NCI-H524 (cell line): ENCODE measurements at regions not wholly inside any gene's neighbourhood (a gene's known extent, or its start where the extent isn't known, plus 50 kb on each side); places are given as distances from the start of the nearest gene placed in this dataset.

Experiments
- DNase-seq, 2 experiments: peaks; one replicate each; lab custom pipeline; 2025; lab: John Stamatoyannopoulos, UW

DNA sequence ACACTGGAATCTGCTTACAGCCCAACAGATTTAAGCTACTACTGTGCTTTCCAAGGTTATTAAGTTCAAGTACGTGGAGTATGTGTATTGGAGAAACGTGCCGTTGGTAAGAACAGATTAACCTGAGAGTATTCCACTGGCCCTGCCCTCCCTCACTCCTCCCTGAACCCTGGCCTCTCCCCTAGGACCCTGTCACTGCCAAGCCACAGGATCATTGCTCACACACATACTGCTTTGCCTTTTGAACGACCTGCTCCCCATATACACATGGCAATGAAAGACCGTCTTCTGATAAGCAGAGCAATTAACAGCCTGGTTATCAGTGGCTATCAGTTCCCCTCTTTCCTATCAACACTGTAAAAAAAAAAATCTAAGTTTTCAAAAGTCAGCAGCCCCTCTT lies 458.9 kb upstream of the DYNLRB2 start:
- no peak for DNase-seq

DNA sequence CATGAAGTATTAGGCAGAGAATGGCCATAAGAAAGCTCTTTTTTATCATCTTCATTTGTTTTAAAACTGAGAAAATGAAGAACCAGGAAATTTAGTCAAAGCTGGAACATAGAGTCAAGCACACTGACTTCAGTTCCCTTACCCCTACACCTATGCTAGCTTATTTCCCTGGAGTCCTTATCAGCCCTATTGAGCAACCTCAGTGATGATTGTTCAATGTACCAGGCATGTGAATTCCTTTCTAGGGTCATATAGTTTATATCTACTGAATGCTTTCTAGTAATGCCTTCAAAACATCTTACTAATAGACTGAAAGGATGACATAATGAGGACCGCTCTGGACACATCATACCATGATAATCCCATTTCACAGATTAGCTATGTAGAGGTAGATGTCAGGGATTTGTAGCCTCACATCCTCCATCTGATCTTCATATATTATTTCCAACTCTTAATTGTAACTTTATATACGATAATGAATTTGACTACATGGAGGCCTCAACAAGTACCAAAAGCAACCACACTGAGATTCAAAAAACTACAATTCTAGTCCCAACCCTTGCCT lies 460.4 kb upstream of the DYNLRB2 start:
- no peak for DNase-seq

DNA sequence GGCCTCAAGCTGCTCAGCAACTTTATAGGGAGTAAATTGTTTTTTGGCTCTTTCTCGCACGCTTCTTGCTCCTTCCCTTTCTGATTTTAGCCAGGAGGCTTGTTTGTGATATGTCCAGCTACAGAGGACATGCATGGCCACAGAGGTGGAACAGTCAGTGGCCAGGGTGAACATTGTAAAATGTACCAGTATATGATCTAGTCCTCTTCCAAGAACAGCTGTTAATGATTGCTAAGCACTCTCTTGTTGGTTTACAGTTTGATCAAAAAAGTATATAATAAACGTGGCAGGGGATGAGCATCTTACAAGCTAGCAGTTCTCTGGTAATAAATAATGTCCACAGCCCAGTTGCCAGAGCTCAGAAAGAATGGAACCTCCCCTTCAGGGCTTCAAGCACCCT lies 461.7 kb upstream of the DYNLRB2 start:
- no peak for DNase-seq

DNA sequence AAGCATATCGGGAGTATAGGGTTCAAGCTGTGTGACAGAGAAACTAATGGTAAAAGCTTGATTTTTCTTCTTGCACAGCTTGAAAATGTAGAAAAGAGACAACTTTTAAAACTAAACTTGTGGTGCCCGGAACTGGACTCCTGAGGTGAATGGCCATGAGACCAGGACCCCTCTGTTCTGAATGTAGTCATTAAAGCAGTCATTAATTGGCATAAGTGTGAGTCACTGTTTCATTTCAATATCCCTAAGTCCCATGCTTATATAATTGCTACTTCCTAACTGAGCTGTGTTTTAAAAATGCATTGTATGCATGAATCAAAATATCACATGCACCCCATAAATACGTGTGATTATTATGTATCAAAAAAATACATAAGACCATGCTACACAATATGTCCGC lies 463.1 kb upstream of the DYNLRB2 start:
- DNase-seq = no peak

DNA sequence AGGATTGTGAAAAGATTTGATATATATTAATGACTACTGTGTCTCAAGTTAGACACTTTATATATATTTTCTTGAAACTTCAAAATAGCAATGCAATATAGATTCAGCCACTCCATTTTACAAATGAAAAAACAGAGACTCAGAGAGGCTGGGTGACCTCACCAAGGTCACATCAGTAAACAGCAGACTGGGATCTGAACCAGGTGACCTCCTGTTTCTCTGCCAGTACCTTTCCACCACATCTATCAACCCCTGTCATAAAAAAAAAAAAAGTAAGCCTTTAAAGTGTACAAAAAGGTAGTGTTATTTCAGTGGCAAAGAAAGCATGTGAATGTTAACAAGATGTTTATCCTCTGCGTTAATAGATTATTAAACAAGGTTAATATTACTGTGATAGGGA lies 466.5 kb upstream of the DYNLRB2 start:
- DNase-seq = no peak

DNA sequence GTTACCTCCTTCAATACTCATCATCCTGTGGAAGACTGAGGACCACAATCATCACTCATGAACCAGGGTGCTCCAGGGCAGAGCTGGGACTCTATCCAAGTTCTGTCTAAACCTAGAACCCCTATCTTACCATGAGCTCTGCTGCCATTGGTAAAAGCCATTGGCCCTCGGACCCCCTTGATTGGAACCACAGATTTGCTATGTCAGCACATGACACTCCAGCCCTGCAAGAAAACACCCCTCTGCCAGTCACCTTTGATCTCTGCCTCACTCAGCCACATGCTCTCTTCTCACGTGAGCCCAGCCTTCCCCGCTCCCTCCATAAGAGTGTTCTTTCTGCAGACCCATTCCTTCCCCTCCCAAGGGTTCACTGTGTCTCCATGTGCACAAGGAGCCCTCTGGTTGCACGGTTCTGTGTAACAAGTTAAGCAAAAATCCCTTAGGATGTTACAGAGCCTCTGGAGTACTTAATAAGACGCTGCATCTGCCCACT lies 468.8 kb upstream of the DYNLRB2 start:
- no peak for DNase-seq

DNA sequence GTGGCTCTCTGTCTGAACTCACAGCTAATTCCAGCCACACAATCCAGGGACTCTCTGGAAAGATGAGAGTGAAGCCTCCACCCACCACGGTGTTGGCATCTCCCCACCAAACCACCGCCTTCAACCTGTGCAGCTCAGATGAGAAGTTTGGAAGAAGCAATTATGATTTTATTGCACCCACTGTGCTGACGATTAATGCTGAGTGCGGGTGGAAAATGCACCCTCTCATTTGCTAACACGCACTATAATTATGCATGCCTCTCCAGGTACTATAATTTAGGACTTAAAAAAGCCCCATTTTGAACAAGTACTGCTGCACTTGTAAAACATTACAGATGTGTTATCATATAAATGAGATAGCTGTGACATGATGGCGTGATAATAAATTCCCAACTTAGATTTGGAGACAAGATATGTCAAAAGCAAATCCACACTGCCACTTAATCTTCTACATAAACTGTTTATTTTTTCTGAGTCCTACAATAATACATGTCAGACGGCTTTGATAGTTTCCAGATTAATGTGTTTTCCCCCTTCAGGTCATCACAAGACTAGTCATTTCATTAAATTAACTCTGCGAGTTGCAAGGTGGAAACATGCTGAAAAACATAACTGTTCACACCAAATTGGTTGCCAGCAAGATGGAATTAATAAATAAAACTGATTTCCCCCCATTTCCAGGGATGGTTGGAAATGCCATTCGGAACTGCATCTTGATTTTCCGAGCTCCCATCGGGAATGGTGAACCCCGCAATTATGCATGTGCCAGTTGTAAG lies 466.5 kb upstream of the MAF start:
- no peak for DNase-seq

DNA sequence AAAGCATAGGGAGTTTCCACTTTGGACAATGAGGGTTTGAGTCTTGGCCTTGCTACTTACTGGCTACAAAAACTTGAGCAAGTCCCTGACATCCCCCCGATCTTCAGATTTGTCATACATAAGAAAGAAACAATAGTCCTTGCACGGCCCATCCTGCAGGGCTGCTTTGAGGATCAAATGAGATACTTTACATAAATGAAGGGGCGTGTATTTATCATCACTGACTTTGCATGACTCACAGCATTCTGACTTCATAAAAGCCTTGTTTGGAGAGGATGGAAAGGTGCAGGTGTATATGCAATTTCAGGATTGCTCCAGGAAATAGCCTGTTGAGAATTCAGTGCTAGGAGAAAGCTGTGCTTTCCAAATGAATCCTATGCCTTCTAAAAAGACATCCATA lies 465.0 kb upstream of the MAF start:
- no peak for DNase-seq

DNA sequence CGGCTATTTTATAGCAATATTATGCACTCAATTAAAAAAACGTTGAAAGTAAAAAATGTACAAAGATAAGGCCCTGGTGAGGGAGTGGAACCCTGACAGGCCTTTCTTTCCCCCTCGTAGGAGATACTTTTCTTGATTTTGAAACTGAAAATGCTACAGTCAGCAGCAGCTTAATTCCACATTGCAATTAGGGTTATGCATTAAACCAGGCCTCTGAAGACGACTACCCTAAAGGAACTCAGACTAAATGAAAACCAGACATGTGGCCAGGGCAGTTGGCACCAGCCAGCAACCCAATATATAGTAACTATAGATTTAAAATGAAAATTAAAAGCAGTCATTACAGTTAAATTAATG lies 463.2 kb upstream of the MAF start:
- no peak for DNase-seq

DNA sequence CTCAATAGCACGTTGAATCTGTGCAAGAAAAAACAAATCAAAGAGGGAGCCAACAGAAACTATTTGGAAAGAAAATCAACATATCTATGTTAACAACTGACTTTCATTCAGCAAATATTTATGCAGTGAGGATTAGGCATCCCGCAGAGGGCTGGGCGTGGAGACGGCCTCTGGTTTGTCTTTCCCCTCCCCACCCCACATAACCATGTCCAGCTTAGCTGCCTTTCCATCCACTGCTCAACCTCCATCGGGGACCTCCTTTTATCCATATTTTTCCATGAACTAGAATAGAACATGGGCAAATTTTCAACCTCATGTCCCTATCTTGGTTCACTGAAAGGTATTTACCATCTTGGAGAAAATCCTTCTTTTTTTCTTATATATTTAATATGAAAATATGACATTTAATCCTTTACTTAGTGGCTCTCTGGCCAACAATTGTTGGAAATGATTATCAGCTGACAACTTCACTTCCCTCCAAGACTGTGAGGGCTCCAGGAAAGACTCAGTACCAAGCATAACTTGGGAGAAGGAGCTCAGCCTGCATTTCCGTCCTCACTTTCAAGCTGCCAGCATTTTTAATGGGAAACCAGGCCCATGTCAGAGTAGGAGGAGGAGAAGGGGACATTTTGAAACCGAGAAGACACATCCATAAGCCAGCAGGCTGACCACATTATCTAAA lies 462.6 kb upstream of the MAF start:
- no peak for DNase-seq

DNA sequence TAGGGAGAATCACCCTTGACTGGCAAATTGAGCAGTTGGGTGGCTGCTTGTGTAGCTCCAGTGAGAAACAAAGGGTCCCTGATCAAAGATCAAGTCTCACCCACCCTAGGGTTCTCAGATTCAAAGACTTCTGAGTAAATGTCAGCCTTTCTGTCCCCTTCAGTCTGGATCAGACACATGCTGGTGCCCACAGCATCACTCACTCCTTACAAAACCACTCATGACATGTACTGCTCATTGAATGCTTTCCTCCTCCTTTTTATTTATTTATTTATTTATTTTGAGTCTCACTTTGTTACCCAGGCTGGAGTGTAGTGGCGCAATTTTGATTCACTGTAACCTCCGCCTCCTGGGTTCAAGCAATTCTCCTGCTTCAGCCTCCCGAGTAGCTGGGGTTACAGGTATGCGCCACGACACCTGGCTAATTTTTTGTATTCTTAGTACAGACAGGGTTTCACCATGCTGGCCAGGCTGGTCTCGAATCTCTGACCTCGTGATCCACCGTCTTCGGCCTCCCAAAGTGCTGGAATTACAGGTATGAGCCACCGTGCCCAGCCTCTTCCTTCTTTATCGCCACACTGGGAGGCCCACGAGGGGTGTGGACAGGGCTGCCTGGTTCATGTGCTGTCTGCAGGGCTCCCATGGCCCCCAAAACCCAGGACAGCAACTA lies 462.0 kb upstream of the MAF start:
- DNase-seq = no peak

DNA sequence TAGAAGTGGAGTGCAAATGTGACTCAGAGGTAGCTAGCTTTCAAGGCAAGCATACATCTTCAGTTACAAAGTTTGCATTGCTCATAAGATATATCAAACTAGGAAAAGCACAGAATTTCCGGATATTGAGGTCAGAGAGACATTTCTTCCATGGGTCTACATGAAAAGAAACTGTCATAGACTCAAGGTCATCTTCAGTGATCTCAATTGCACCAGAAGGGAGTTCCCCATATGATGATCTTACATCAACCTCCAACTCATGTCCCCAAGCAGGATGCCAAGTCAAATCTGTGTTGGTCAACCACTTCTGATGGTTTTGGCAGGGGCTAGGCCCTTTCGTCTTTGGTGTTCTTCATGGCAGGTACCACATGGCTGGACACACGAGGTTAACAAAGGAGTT lies 459.9 kb upstream of the MAF start:
- DNase-seq = no peak

DNA sequence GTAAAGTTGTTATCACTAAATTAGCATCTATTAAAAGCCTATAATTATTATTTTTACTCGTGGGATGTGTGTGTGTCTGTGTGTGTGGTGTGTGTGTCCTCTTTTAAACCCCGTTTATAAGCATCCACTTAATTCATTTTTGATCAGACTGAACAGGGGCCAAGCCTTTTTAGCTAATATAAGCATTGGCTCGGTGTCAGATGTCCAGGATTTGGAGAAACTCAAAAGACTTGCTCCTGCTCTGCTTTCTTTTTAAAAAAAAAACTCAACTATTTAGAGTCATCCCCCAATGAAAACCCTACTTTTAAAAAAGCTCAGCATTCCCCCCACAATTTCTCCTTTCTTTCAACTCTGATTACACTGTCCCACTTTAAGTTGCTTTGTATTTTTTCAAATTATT lies 459.3 kb upstream of the MAF start:
- no peak for DNase-seq

DNA sequence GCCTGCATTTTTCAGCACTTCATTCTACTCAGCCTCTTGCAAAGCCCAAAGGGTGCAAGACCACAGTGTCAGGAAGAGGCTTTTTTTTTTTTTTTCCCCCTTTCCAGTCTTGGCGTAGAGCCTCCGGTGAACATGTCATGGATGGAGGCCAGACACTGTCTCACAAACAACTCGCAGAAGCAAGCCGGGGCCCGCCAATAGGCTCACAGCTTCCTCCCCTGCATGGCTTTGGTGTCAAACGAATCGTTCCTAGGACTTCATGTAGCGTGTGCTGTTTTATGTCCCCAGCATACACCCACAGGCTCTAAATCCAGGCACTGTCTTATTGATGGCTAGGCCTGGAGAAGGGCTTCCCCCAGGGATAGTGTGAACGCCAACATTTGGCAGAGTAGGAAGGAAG lies 457.7 kb upstream of the MAF start:
- no peak for DNase-seq

DNA sequence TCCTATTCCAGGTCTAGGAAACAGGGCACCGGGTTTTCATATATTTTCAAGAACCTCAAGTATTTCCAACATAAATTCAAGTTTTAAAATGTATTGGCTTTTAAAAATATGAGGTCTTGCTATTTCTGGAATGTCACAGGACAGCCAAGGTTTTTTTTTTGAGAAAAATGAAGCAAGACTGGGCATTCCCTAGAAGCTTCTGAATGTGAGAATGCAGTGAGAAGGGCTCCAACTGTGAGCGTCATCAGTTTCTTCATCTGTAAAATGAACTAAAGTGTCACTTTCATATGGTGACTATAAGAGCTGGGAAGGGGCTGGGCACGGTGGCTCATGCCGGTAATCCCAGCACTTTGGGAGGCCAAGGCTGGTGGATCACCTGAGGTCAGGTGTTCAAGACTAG lies 455.8 kb upstream of the MAF start:
- DNase-seq = no peak

DNA sequence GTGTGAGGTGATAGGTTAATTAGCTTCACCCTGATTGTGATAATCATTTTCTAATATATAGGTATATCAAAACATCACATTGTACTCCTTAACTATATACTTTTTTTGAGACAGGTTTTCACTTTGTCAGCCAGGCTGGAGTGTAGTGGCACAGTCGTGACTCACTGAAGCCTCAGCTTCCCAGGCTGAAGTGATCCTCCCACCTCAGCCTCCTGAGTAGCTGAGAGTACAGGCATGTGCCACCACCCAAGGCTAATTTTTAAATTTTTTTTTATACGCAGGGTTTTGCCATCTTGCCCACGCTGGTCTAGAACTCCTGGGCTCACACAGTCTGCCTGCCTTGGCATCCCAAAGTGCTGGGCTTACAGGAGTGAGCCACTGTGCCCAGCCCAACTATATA lies 455.3 kb upstream of the MAF start:
- DNase-seq = no peak

DNA sequence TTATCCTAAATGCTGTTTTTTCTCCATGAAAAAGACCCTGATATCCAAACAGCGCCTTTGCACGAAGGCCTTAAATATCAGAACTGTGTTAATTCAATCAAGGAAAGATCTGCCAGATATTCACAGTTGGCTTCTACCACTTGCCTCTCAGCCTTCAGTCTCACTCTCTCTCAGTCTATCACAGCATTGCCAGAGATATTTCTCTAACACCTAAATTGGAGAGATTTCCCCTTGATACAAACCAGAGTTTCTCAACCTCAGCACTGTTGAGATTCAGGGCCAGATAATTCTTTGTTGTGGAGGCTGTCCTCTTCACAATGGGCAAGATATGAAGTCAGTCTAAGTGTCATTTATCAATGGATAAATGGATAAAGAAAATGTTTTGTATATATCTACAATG lies 454.1 kb upstream of the MAF start:
- no peak for DNase-seq

DNA sequence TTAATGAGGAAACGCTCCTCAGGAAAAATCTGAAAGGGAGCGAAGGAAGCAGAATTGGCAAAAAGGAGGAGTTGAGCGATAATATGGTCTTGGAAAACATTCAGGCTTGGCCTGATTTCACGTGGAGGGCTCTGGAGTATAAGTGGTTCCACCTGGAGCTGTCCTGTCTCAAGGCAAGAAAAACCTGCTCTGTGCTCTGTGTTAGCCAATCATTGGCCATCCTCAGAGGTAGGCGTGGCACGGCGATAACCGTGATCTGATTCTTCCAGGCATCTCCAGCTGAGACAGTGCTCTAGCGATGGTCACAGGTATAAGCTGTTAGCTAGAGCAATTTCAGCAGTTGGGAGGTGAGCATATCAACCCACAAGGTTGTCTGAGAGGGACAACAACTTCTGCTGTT lies 450.5 kb upstream of the MAF start:
- no peak for DNase-seq

DNA sequence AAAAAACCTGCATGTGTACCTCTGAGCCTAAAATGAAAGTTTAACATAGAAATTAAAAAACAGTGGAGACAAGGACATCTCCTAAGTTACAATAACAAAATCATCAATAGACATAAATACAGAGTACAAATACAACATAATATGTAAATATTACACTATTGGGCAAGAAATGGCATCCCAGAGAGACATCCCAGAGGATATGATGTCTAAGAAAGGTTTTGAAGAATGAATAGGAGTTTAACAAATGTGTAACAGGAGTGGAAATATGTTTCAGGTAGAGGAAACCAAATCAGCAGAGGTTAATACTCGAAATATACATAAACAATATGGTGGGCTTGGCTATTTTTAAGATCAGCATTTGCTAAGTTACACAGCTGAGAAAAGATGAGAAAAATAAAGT lies 447.7 kb upstream of the MAF start:
- DNase-seq = no peak

DNA sequence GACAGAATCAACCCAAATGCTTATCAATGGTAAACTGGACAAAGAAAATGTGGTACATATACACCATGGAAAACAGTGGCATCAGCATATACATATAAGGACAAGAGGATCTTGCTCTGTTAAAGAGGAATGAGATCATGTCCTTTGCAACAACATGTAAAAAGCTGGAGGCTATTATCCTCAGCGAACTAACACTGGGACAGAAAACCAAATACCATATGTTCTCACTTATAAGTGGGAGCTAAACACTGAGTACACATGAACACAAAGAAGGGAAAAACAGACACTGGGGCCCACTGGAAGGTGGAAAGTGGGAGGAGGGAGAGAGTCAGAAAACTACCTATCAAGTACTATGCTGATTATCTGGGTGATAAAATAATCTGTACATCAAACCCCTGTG lies 447.3 kb upstream of the MAF start:
- DNase-seq = peak in 1 of 2 experiments; percentile 34

DNA sequence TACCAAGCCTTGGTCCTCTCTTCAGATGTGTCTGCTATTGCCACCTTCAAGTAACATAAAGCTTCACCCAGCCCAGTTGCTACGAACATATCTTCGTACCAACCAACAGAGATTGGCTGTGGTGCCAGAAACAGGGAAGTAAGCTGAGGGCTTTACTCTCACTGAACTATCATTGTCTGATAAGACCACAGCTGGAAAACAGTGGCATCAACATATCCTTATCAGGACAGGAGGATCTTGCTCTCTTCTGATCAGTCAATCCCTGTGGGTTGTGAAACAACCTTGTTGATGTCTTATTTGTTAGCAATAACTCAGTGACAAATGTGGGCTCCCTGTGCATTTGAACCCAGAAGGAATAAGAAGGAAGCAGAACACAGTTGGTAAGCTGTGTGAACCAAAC lies 446.3 kb upstream of the MAF start:
- DNase-seq = no peak

DNA sequence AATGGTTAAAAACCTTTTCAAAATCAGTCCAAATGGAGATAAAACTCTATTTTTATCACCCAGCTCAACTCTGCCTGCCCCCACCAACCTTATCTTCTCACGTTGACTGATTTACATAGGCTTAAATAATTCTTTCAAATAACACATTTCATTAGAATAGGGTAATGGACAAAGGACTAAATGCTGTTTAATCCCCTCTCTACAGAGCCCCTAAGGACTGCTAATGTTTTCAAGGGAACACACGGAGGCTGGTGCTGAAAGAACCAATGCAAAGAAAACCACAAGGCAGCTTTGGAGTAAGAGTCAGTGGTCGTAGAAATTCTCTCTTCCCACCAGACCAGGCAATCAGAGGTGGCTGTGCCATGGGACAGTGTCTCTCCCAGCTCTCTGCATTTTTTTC lies 445.7 kb upstream of the MAF start:
- no peak for DNase-seq

DNA sequence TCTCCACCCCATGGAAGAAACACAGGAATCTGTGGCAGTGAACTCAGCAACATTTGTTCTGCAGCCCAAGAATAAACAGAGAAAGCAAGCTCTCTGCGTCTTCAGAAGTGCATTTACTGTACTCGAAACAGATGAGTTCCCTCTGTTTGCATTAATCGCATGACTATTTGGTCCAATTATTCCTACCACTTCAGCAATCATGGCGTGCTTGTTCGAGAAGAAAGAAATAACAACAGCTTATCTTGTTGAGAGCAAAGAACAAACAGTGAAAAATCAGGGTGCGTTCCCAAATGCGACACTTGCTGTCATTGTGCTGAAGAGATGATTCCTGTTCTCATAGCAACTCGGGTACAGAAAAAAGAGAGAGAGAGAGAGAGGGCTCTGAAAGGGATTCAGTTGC lies 445.3 kb upstream of the MAF start:
- DNase-seq = no peak
